CD4-positive, alpha-beta T cell (primary cell): ENCODE measurements at regions not wholly inside any gene's neighbourhood (a gene's known extent, or its start where the extent isn't known, plus 50 kb on each side); places are given as distances from the start of the nearest gene placed in this dataset.

ENCODE experiments used
- ATAC-seq: fragments of 200-7000 bp; cut with Tn5 transposase; one replicate; pipeline ENCODE4 v1.10.0; 2022; ENCODE audit warnings: mild to moderate bottlenecking; ENCODE audit not compliant: poor library complexity
- CTCF ChIA-PET: fragments of 350-600 bp; sonication (Branson Sonifier 250); formaldehyde crosslinking; loops from one replicate; lab custom pipeline; 2021; ENCODE audit warnings: antibody characterized with exemption, inconsistent platforms; lab: Charles Lee
- POLR2A ChIA-PET: fragments of 350-600 bp; sonication (Branson Sonifier 250); formaldehyde crosslinking; loops from one replicate; lab custom pipeline; 2021; ENCODE audit warnings: antibody characterized with exemption, inconsistent platforms; lab: Charles Lee
- DNase-seq, 14 experiments: peaks; one replicate each; pipeline ENCODE4 v3.0.0-alpha.2; 2013 to 2020; ENCODE audit warnings: mixed read lengths in 2 of 14
- H3K27ac ChIP-seq, 2 donors: one replicate each; pipeline versions ENCODE4 v1.5.1 to v1.7.0; 2013; ENCODE audit warnings: low read length in 2 of 2, low read depth in 1 of 2, mild to moderate bottlenecking in 1 of 2
- H3K27me3 ChIP-seq, 2 experiments: 1 replicate in 1 of 2; 2 replicates in 1 of 2; pipeline versions ENCODE4 v1.6.1 to v1.7.0; 2013; ENCODE audit warnings: low read length in 2 of 2, control low read depth in 1 of 2, mild to moderate bottlenecking in 1 of 2, moderate library complexity in 1 of 2; ENCODE audit not compliant: insufficient read depth in 2 of 2, control insufficient read depth in 1 of 2
- H3K36me3 ChIP-seq: one replicate; pipeline ENCODE4 v1.6.1; 2013; ENCODE audit warnings: low read length, control low read depth; ENCODE audit not compliant: insufficient read depth
- H3K4me1 ChIP-seq: one replicate; pipeline ENCODE4 v1.6.1; 2013; ENCODE audit warnings: low read length, control low read depth; ENCODE audit not compliant: insufficient read depth
- H3K4me3 ChIP-seq: one replicate; pipeline ENCODE4 v1.5.1; 2013; ENCODE audit warnings: mild to moderate bottlenecking, low read length, moderate library complexity
- H3K9me3 ChIP-seq, 2 experiments: 1 replicate in 1 of 2; 2 replicates in 1 of 2; pipeline versions ENCODE4 v1.6.1 to v1.7.0; 2013; ENCODE audit warnings: low read length in 2 of 2, mild to moderate bottlenecking in 2 of 2, control low read depth in 1 of 2, moderate library complexity in 1 of 2; ENCODE audit not compliant: control insufficient read depth in 1 of 2, insufficient read depth in 1 of 2
- H3K27ac Mint-ChIP-seq: one replicate; pipeline ENCODE4 v1.8.0; 2020; ENCODE audit warnings: mixed read lengths
- H3K27me3 Mint-ChIP-seq: one replicate; pipeline ENCODE4 v1.8.0; 2021; ENCODE audit warnings: mixed read lengths
- H3K36me3 Mint-ChIP-seq: one replicate; pipeline ENCODE4 v1.8.0; 2021; ENCODE audit warnings: low read depth, mixed read lengths
- H3K4me1 Mint-ChIP-seq: one replicate; pipeline ENCODE4 v1.8.0; 2021; ENCODE audit warnings: low read depth, mixed read lengths
- H3K4me3 Mint-ChIP-seq: one replicate; pipeline ENCODE4 v1.8.0; 2020; ENCODE audit warnings: mild to moderate bottlenecking, mixed read lengths
- H3K9me3 Mint-ChIP-seq: one replicate; pipeline ENCODE4 v1.8.0; 2020; ENCODE audit warnings: mixed read lengths
- CTCF ChIP-seq: fragments of 200-600 bp; IDR thresholded peaks from one replicate; pipeline ENCODE4 v1.8.0; 2022; ENCODE audit warnings: antibody characterized with exemption, mild to moderate bottlenecking
- intact Hi-C, 2 experiments: fragments of 100-400 bp; cut with DNase I in 1 of 2; cut with micrococcal nuclease in 1 of 2; formaldehyde crosslinking; loops; one replicate each; pipeline versions ENCODE4 v1.15.1 to v1.9.0; 2023 to 2025; cut with DNase I, micrococcal nuclease

- no peak overlapping the region for H3K4me3 Mint-ChIP-seq
- Histone ChIP-seq H3K4me1 (no peaks in the 10 kb centered on the region), H3K36me3 (no peaks in the 10 kb centered on the region), H3K27me3 (no peaks in the 10 kb centered on the region), H3K9me3 (peaks cover 0 to 5% of the 10 kb centered on the region in 2 experiments), H3K4me3 (no peak overlapping the region), H3K27ac (no peak overlapping the region)
- DNase-seq, result no peak
- ChIA-PET CTCF (no interaction called here), POLR2A (no interaction called here)
- intact Hi-C loops, result no loop called here
- no peak overlapping the region for H3K27ac Mint-ChIP-seq
- peaks cover under 1% of the 10 kb centered on the region for H3K9me3 Mint-ChIP-seq
- no peak for ATAC-seq
- no peak for TF ChIP-seq CTCF
- no peaks in the 10 kb centered on the region for H3K36me3 Mint-ChIP-seq
- no peaks in the 10 kb centered on the region for H3K4me1 Mint-ChIP-seq
- no peaks in the 10 kb centered on the region for H3K27me3 Mint-ChIP-seq
Observed at GRCh38 chr12:118763234-118763633, 218.1 kb upstream of the SRRM4 start.

GRCh38 chr12:118773956-118774723 lies 207.2 kb upstream of the SRRM4 start:
- ChIA-PET CTCF (no interaction called here), POLR2A (no interaction called here)
- Histone ChIP-seq H3K27ac (no peak overlapping the region), H3K27me3 (peaks cover 7 to 12% of the 10 kb centered on the region in 2 experiments), H3K4me1 (no peaks in the 10 kb centered on the region), H3K36me3 (no peaks in the 10 kb centered on the region), H3K4me3 (no peak overlapping the region), H3K9me3 (peaks cover 0 to 20% of the 10 kb centered on the region in 2 experiments)
- ATAC-seq (no peak), DNase-seq (no peak)
- H3K27me3 Mint-ChIP-seq, result peaks cover 45% of the 10 kb centered on the region
- TF ChIP-seq CTCF, result no peak
- no peak overlapping the region for H3K4me3 Mint-ChIP-seq
- H3K9me3 Mint-ChIP-seq, result no peaks in the 10 kb centered on the region
- H3K4me1 Mint-ChIP-seq, result no peaks in the 10 kb centered on the region
- intact Hi-C loops, result no loop called here
- H3K36me3 Mint-ChIP-seq, result no peaks in the 10 kb centered on the region
- no peak overlapping the region for H3K27ac Mint-ChIP-seq

GRCh38 chr12:118777504-118777903 lies 203.8 kb upstream of the SRRM4 start:
- no peak overlapping the region for H3K27ac Mint-ChIP-seq
- no peak overlapping the region for H3K4me3 Mint-ChIP-seq
- peaks cover 39% of the 10 kb centered on the region for H3K27me3 Mint-ChIP-seq
- ATAC-seq (no peak), DNase-seq (no peak)
- no peaks in the 10 kb centered on the region for H3K36me3 Mint-ChIP-seq
- H3K9me3 ChIP-seq, result peaks cover 0 to 21% of the 10 kb centered on the region in 2 experiments
- intact Hi-C loops, result no loop called here
- H3K9me3 Mint-ChIP-seq, result no peaks in the 10 kb centered on the region
- no peaks in the 10 kb centered on the region for H3K4me1 Mint-ChIP-seq
- peaks cover 7 to 12% of the 10 kb centered on the region in 2 experiments for H3K27me3 ChIP-seq
- no peaks in the 10 kb centered on the region for H3K4me1 ChIP-seq
- no peak for TF ChIP-seq CTCF
- POLR2A ChIA-PET, result no interaction called here
- CTCF ChIA-PET, result no interaction called here
- no peak overlapping the region for H3K4me3 ChIP-seq
- H3K27ac ChIP-seq, result no peak overlapping the region
- no peaks in the 10 kb centered on the region for H3K36me3 ChIP-seq
